Activated CD4-positive, CD25-positive, alpha-beta regulatory T cell treated with anti-CD3 and anti-CD28 coated beads, Interleukin-2, amount 50 U/mL, for 72 hours (primary cell): ENCODE measurements at regions not wholly inside any gene's neighbourhood (a gene's known extent, or its start where the extent isn't known, plus 50 kb on each side); places are given as distances from the start of the nearest gene placed in this dataset.

Experiments
- DNase-seq: peaks from one replicate; pipeline ENCODE4 v3.0.0; 2021

DNA sequence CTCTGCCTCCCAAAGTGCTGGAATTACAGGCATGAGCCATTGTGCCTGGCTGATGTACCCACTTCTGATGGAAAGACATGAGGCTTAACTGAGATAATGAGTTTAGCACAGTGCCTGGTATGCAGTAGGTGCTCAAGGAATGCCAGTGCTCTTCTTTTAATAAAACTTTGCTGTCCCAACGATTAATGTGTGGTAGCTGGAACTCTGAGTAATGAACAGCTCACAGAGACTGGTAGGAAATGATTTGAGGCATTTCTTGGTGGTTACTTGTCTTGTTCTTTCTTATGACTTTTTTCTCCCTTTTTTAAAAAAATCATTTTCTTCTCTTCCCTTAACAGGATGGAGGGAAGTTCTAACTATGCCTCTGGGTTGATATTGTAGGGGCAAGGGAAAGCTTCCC, 235.7 kb upstream of the PWP1 start:
- no peak for DNase-seq

DNA sequence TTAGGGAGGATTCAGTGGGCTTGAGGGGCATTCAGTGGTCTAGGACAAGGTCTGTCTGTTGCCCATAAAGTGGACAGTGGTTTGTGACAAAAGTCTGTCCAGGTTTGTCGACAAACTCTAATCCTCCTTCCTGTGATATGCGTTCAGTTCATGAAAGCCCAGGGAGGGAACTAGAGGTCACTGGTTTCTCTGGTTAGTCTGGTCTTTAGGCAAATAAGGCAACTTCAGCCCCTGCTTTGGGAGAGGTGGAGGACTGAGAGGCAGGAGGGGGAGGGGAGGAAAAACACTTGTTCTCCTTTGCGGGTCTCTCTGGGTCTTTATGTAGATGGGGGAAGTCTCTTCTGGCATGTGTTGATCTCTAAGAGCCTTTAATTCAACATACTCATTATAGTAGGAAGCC, 235.1 kb upstream of the PWP1 start:
- no peak for DNase-seq

DNA sequence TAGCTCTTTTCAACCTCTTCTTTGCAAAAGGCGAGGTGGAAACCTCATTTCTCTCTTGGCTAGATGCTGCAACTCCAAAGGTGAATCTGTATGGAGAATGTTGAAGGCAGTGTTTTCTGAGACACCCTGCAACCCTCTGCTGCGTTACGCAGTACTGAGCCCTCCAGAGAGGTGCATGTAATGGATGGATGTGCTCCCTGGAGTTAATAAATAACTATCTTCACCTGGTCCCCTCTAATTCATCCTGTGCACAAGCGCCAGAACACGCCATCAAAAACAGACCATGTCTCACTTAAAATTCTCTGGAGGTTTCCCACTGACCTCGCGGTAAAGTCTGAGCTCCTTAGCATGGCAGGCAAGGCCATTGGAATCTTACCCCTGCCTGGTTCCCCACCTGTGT, 234.4 kb upstream of the PWP1 start:
- no peak for DNase-seq

DNA sequence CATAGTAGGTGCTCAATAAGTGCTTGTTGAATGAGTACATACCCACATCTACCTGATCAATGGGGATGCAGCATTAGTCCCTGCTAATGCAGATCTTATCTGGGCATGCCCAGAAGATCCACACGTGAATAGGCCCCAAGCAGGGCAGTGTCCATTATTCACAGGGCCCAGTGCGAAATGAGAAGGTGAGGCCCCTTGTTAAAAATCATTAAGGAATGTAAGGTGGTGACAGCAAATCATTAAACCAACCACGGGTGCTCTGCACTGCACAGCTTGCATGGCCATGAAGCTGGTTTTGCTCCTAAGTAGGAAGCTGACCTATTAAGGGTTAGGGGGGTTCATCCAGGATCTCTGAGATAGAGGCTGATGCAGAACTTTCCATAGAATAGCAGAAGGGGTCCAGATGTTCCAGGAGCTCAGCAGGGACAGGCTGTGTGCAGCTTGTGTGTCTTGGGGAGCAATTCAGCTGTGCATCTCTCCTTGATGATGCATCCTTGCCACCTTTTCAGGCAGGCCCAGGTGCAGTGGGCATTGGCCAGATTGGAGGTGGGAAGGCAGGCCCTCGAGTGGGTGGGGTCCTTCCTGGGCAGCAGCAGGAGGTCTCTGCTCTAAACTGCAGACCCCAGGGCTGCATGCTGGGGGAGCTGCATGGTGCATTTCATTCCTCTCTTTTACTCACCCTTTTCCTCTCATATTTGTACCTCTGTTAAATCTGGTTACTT, 231.3 kb upstream of the PWP1 start:
- no peak for DNase-seq

DNA sequence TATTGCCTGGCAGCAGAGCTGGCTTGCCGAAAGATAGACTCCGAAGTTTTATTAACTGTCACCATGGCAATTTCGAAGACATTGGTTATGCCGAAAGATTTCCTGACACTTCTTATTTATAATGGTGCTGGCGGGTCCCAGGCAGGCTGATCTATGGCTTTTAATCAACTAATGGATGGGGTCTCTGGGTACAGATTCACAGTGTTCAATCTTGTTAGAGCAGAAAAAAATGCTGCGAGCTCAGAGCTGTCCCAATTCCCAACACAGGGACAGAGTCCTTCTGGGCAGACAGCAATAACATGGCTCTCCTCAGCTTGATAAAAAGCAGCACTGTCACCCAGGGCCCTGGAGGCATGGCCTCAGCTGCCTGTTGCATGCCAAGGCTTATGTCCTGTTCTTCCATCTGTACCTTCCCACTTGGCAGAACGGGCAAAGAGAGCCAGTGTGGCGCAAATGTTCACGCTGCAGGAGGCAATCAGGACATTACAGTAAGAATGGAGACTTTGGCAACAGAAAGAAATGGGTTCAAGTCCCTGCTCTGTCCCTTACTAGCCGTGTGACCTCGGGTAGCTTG, 228.2 kb upstream of the PWP1 start:
- no peak for DNase-seq

DNA sequence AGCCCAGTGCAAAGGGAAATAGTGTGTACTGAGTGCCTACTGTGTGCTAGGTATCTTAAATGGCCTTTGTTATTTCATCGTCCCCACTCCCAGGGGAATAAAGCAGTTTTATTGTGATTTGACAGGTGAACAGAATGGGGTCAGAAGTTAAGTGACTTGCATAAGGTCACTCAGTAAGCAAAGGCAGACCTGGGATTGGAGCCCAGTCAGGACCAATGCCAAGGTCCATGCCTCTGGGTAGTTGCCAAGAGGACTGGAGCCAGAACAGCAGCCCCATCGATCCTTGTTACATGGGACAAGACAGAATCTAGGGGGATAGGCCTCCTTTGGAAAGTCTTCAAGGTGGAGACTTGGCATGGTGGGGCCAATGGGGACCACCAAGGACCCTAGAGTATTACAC, 227.4 kb upstream of the PWP1 start:
- no peak for DNase-seq

DNA sequence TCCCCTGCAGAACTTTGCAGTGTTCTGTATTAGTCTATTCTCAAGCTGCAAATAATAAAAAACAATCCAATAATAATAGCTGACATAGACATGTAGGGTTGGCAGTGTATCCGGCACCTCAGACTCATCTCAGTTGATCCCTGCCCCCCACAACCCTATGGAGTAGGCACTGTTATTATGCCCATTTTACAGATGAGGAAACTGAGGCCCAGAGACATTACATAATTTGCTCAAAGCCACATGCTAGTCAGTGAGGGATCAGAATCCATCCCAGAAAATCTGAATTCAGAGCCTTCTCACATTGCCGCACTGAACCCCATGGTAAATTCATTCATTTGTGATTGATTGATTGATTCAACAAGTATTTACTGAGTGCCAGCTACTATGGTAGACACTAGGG, 226.6 kb upstream of the PWP1 start:
- no peak for DNase-seq

DNA sequence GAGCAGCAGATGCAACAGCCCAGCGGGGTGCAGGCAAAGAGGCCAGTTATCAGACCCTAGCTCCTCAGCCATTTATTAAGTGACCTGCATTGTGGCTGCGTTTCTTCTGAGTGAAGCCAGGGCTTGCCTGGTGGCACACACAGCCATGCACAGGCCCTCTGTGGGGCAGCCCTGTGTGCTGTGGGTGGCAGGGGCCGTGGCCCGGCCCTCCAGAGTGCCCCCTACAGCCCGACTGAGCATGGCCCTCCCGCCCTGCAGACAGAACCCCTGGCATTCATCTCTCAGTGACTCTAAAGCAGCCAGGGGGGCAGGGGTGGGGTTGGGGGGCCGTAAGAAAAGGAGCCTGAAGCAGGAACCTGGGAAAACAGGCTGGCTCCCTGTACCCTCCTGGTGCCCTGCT, 226.0 kb upstream of the PWP1 start:
- no peak for DNase-seq

DNA sequence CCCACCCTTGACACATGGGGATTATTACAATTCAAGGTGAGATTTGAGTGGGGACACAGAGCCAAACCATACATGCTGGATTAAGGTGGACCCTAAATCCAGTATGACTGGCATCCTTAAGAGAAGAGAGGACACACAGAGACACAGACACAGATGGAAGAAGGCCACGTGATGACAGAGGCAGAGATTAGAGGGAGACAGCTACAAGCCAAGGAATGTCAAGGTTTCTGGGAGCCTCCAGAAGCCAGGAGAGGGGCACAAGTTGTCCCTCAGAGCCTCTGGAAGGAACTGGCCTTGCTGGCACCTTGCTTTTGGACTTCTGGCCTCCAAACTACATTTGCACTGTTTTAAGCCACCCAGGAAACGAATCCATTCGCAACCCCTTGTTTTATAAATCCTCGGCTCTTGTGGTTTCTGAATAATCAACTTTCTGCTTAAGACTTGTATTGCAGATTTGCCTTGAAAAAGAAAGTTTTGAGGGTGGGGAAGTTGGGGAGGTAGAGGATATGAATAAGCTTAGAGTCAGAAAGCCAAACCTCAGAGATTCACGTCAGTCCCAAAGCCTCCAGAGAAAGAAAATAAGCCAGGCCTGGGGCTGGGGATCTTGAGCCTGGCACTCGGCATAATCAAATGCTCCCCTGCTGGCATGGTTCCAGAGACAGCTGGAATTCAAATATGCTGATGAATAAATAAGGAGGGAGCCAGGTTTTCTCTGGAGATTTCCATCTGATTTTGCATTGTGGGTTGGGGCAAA, 224.2 kb upstream of the PWP1 start:
- no peak for DNase-seq

DNA sequence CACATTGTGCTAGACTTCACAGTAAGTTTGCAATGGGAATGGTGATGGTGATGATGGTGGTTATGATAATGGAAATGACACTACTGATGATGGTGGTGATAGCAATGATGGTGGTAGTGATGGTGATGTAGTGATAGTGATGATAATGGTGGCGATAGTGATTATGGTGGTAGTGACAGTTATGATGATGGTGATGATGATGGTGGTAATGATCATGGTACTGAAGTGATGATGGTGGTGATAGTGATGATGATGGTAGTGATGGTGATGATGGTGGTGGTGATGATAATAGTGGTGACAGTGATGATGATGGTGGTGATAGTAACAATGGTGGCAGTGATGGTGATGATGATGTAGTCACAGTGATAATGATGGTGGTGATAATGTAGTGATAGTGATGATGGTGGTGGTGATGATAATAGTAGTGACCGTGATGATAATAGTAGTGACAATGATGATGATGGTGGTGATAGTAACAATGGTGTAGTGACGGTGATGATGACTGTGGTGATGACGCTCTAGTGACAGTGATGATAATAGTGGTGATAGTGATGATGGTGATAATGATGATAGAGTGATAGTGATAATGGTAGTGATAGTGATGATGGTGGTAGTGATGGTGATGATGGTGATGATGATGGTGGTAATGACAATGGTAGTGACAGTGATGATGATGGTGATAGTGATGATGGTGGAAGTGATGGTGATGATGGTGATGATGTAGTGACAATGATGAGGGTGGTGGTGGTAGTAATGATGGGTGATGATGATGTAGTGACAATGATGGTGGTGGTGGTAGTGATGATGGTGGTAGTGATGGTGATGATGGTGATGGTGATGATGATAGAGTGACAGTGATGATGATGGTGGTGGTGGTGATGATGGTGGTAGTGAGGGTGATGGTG, 222.9 kb upstream of the PWP1 start:
- no peak for DNase-seq

DNA sequence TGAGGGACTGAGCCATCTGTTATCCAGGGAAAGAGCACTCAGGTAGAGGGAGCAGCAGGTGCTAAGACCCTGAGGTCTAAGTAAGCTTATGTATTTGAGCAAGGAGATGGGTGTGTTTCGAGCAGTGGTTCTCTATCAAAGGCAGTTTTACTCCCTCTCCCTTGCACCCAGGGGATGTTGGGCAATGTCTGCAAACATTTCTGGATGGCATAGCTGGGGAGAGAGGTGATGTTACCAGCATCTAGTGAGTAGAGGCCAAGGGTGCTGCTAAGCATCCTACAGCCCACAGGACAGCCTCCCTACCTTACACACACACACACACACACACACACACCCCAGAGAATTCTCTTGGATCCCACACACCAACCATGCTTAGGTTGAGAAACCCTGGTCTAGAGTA, 221.0 kb upstream of the PWP1 start:
- no peak for DNase-seq

DNA sequence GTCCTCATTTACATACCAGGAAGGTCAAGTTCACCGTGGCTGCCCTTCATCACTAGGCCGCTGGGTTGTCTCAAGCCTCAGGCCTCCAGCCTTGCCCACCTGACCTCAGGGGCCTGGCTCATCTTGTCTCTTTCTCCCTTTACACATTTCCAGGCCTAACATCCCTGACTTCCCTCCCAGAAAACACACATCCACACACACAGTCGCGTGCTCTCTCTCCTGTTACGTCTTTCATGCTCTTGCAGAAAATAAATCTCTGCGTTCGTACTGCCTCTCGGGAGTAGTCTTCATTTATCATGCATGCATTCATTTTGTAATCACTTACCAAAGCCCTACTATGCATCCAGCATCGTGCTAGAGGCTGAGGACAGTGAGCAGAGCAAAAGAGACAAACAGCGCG, 220.0 kb upstream of the PWP1 start:
- DNase-seq: no peak

DNA sequence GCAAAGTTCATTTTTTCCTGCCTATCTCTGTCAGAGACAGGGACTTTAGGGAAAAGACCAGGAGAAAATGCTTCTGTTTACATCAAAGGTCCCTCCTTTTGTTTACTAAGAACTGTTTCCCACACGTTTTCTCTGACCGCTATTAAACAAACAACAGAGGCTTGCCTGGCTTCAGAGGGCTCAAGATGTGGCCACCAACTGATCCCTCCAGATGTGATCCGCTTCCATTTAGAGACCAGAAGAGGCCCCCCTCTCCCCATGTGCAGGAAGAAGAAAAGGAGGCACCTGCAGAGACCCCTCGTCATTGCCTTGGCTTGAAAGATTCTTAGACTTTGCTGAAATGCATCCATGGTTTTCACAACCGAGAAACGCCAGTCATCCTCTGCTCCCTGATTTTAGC, 217.9 kb upstream of the PWP1 start:
- no peak for DNase-seq

DNA sequence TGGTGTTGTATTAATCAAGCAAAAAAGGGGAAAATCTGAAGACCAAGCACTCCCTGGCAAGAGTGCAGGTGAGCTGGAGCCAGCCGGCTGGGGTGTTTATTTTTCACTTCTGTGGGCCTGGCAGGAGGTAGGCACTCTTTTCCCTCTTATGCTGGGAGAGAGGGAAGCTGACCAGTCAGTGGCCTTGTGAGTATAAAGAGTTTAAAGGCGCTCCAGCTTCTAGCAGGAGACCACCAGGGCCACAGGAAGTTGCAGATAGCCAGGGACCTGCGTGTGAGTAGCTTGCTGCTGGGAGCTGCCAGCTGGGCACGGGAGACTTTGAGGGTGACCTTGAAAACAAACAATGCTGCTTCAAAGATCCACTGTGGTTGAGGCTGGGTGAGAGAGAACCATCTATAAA, 217.4 kb upstream of the PWP1 start:
- DNase-seq: no peak

DNA sequence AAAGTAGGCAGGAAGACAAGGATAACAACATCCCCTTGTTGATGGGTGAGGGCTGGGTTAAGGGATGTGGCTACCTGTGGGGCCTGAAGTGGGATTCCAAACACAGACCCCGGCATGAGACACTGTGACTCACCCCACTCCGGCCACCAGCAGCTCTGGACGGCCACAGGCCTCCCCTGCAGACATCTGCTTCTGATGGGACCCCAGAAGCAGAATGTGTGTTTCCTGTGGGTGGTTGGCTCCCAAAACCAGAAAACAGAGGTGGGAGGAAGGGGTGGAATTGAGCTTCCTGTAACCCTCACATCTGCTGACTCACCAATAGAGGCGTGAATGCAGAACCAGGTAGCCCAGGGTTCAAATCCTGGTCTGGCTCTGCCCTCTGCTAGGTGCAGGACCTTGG, 216.6 kb upstream of the PWP1 start:
- DNase-seq: no peak

DNA sequence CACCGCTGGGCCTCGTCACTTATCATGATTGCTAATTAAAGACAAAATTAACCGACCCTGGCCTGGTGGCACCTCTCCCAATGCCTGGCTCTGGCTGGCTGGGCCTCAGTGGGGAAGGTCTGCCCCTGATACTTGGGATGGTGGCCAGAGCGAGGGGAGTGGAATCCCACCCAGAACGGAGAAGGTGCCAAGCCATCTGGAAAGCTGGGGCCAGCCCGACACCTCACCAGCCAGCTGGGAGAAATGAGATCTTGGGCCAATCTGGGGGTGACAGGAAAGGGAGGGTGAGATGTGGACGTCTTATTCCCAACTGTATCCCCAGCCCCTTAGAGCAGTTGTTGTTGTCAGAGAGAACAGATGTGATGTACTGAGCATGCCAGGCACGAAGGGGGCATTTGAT, 215.0 kb upstream of the PWP1 start:
- DNase-seq: no peak

DNA sequence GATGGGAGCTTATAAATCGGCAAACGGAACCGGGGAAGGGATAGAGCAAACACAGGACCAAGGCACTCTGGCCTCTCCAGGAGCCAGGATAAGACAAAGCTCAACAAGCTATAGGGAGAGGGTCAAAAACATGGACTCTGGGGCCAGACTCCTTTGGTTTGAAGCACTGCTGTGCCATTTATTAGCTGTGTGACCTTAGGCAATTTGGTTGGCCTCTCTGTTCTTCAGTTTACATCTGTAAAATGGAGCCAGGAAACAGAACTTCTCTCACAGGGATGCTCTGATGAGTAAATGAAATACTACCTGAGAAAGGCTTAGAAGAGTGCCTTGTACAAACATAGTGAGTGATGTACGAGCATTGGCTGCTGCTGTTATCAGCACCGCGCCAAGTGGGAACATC, 213.3 kb upstream of the PWP1 start:
- no peak for DNase-seq

DNA sequence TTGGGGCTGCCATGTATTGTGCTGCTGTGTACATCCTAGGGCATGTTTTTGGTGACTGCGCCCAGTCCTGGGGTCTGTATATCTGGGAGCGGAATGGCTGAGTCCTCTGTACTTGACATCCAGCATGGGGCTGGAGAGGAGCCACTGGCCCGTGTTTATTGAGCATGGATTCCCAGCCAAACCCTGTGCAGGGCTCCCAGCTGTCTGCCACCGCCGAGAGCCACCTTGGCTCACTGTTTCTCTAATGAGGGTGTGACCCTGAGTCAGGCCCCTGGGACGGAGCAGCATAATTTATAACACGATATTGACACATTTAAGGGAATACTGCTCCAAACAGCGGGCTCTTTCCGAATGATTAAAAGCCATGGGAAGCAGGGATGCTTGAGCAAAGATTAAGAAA, 211.5 kb upstream of the PWP1 start:
- DNase-seq: no peak

DNA sequence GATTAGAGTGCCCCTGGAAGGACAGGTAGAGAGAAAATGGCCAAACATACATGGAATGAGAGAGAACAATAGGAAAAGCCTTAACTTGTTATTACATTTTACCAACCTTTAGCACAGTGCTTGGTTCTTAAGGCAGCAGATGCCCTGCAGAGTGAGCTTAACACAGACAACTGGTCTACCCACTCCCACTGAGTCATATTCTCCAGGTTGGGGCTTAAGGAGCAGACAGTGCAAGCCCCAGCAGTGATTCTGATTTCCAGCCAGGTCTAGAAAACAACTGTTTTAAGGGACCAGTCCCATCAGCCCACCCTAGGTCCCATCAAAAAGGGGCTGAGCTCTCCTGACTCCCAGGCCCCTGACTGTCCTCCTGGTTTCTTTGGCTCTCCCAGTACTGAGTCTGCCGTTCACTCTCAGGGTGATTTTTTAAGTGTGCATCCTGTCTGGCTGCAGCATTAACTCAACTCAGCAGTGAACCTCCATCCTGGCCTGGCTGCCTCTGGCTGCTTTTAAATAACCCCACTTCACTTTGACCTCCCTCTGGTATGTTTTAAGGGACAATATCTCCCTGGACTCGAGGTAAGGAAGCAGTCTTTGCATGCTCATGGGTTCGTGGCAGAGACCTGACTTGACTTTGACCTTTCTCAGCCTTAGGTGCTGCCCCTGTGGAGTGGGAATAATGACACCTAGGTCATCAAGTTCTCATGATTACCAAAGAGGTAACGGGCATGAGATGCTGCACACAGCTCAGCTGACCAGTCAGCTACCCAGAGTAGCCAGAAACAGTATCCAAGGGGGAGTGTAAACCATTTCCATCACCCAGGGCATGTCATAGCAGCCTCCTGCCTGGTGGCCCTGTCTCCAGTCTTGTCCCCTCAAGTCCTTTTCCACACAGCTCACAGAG, 210.7 kb upstream of the PWP1 start:
- DNase-seq: no peak

DNA sequence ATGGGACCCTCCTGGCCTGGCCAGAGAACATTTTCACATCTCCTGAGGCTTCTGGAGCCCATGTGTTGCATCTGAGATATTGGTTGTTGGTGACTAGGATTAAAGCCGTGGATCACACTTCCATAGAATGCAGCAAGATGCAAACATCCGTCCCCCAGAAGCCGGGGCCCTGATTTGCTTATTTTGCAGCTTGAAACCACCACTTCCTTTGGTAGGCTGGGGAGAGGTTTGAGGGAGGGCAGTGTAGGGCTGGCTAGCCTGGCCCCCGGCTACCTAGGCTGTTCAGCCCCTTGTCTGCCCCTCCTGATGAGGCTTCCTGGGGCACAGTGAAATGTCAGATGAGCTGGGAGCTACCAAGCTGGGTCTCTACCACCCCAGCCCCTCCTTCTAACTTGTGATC, 209.7 kb upstream of the PWP1 start:
- no peak for DNase-seq

DNA sequence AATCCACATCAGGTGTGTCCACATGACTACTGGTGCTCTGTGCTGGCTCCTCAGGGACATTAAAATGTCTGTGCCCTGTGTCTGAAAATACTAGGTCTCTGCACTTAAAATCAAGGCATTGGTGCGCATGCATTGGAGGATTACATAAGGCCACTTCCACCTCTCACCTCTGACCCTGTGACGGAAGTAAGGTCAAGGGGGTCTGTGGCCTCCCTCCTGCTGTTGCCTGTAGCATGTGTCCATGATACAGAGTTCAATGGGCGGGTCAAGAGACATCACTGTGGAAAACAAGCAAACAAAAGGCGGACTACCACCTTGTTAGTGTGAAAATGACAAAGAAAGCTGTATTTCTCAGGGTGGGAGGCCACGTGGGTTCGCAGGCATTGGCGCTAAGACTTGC, 208.6 kb upstream of the PWP1 start:
- no peak for DNase-seq

DNA sequence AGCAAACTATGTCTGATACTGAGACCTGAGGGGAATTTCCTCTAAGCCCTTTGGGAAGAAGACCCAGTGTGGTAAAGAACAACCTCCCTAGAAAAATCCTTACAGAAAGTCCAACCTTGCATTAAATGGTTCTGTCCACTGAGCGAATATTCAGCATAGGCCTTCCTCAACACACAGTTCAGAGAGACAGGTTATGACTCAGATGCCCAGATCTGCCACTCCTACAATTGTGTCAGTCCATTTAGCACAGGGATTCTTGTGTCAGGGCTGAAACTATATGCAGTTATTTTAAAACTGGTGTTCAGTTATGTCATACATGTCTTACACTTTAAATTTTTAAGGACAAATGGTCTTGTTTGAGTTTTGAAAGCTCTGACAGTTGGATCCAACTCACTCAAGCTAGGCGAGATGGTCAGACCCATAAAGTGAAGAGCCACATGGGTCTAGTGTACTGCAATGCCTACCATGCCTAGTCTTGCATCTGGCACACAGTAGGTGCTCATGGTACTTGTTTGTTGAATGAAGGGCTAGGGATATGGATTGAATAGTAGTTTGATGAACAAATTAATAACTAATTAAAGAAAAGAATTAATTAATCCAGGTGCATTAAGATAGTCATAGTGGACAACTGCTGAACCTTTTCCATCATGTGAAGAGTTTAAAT, 207.5 kb upstream of the PWP1 start:
- no peak for DNase-seq
